Duodenal mucosa (tissue), 2 donors: ENCODE measurements at regions not wholly inside any gene's neighbourhood (a gene's known extent, or its start where the extent isn't known, plus 50 kb on each side); places are given as distances from the start of the nearest gene placed in this dataset.

Experiments used
- H3K27ac ChIP-seq: one replicate; pipeline ENCODE4 v1.7.0; 2013; ENCODE audit warnings: low read depth, low read length
- H3K27me3 ChIP-seq, 2 donors: one replicate each; pipeline ENCODE4 v1.7.0; 2013; ENCODE audit warnings: low read length in 2 of 2, control low read depth in 1 of 2; ENCODE audit not compliant: insufficient read depth in 2 of 2, control insufficient read depth in 1 of 2
- H3K36me3 ChIP-seq, 2 donors: one replicate each; pipeline ENCODE4 v1.7.0; 2013; ENCODE audit warnings: low read length in 2 of 2, control low read depth in 1 of 2; ENCODE audit not compliant: insufficient read depth in 2 of 2, control insufficient read depth in 1 of 2
- H3K4me1 ChIP-seq, 2 donors: one replicate each; pipeline ENCODE4 v1.7.0; 2013; ENCODE audit warnings: low read length in 2 of 2, control low read depth in 1 of 2; ENCODE audit not compliant: insufficient read depth in 2 of 2, control insufficient read depth in 1 of 2
- H3K4me3 ChIP-seq, 2 donors: one replicate each; pipeline ENCODE4 v1.7.0; 2013; ENCODE audit warnings: low read length in 2 of 2, low read depth in 1 of 2
- H3K9ac ChIP-seq, 2 donors: one replicate each; pipeline ENCODE4 v1.7.0; 2013; ENCODE audit warnings: low read length in 2 of 2, low read depth in 1 of 2
- H3K9me3 ChIP-seq, 2 donors: one replicate each; pipeline ENCODE4 v1.7.0; 2013; ENCODE audit warnings: low read length in 2 of 2, control low read depth in 1 of 2; ENCODE audit not compliant: control insufficient read depth in 1 of 2

DNA sequence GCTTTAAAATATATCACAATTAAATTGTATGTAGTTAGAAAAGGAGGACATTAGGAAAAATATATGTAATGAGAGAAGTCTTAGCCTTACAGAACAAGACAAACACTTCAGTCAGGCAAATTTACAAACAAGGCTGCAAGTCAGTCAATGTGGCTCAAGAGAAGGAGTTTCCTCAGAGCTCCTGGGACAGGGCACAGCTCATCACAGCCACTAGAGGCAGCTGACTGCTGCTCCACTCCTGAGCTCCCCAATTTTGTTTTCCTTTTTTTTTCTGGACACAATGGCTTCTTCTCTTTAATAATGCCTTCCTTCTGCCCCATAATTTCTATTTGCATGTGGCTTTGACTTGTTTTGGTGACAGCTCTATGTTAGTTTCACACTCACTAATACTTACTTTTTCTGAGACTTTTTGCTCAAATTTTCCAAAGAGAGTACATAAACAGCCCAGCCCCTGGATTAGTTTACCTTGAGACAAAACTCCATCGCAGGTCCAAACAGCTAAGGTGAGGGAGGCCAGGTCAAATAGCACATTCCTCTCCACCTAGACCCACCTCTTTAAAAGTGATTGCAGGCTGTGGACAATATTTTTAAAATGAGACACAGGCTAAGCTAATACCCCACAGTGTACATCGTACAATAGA lies 850.4 kb upstream of the FRG1 start:
- Histone ChIP-seq H3K27me3 (no peaks in the 10 kb centered on the region), H3K4me1 (no peaks in the 10 kb centered on the region), H3K9ac (no peak overlapping the region), H3K9me3 (no peaks in the 10 kb centered on the region), H3K27ac (no peak overlapping the region), H3K4me3 (no peak overlapping the region), H3K36me3 (no peaks in the 10 kb centered on the region)

GRCh38 chr4:189092581-189092980 lies 848.1 kb upstream of the FRG1 start:
- H3K27ac ChIP-seq, result no peak overlapping the region

DNA sequence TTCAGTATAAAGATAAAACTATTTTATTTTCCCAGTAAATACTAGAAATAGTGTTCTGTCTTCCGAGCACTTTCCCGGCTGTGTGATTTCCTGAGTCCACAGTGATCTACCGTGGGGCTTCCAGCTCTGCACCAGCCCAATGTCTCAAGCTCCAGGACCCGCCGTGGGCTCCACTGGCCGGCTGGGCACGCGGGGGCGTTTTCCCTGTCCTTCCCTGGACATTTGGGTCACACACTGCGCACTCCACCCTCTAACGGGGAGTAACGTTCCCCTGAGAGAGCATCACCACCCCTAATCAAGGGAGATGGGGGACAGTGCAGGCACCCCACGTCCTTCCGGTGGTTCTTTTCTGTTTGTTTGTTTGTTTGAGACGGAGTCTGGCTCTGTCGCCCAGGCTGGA lies 844.6 kb upstream of the FRG1 start:
- H3K9ac ChIP-seq, result no peak overlapping the region
- no peaks in the 10 kb centered on the region for H3K9me3 ChIP-seq
- no peak overlapping the region for H3K27ac ChIP-seq
- H3K4me1 ChIP-seq, result no peaks in the 10 kb centered on the region
- no peaks in the 10 kb centered on the region for H3K27me3 ChIP-seq
- H3K4me3 ChIP-seq, result no peak overlapping the region
- no peaks in the 10 kb centered on the region for H3K36me3 ChIP-seq

More at GRCh38 chr4:189092581-189092980, 848.1 kb upstream of the FRG1 start:
- Histone ChIP-seq H3K36me3 (no peaks in the 10 kb centered on the region), H3K27me3 (no peaks in the 10 kb centered on the region), H3K4me1 (no peaks in the 10 kb centered on the region), H3K4me3 (peak overlapping the region in 1 of 2 donors; percentile 23), H3K9me3 (no peaks in the 10 kb centered on the region), H3K9ac (no peak overlapping the region)

DNA sequence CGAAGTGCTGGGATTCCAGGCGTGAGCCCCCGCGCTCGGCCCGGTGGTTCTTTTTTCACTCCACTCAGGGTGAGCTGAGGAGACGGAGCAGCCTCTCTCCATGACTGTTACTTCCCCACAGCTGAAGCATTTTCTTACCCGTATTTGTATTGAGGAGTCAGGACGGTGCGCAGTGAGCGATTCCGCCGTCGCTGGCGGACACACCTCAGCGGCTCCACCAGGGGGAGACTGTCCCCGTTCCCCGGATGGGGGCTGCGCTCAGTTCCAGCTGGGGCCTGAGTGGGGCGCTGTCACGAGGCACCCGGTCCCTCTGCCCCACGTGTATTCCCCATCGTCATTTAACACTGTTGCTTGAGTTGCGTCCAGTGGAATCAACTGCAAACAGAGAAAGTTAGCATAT lies 844.0 kb upstream of the FRG1 start:
- H3K4me1 ChIP-seq, result no peaks in the 10 kb centered on the region
- H3K36me3 ChIP-seq, result no peaks in the 10 kb centered on the region
- no peaks in the 10 kb centered on the region for H3K9me3 ChIP-seq
- no peak overlapping the region for H3K9ac ChIP-seq
- no peak overlapping the region for H3K27ac ChIP-seq
- no peak overlapping the region for H3K4me3 ChIP-seq
- H3K27me3 ChIP-seq, result no peaks in the 10 kb centered on the region

GRCh38 chr4:189098932-189099696 lies 841.6 kb upstream of the FRG1 start:
- Histone ChIP-seq H3K27me3 (no peaks in the 10 kb centered on the region), H3K4me3 (no peak overlapping the region), H3K4me1 (no peaks in the 10 kb centered on the region)

DNA sequence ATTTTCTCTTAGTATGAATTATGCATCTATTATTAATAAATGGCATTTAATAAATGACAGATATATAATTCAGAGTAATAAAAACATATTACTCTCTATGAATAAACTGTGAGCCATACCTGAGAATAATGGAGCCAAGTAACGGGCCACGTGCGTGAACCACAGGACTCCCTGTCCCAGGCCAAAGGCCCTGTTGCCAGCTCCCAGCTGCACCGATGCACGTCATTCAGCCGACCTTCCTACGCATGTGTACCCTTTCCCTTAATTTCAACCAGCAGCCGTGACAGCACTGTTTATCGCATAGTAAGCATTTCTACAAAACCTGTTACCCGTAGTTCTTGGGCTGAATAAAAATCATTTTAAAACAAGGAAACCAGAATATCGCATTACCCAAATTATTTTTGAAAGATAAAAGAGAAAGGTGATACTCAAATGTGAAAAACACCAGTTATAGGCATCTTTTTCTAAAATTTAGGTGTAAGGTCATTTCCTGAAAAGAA lies 827.2 kb upstream of the FRG1 start:
- no peaks in the 10 kb centered on the region for H3K4me1 ChIP-seq

More at GRCh38 chr4:189098932-189099696, 841.6 kb upstream of the FRG1 start:
- Histone ChIP-seq H3K9me3 (no peaks in the 10 kb centered on the region), H3K36me3 (no peaks in the 10 kb centered on the region), H3K9ac (no peak overlapping the region), H3K27ac (no peak overlapping the region)

DNA sequence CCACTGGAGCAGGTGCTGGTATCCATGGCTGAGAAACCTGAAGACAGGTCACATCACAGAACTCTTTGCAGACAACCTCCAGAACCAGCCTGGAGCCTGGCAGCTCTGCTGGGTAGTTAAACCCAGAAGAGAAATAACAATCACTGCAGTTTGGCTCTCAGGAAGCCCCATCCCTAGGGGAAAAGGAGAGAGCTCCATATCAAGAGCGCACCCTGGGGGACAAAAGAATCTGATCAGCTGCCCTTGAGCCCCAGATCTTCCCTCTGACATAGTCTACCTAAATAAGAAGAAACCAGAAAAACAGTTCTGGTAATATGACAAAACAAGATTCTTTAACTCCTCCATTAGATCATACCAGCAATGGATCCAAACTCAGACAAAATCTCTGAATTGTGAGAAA lies 823.2 kb upstream of the FRG1 start:
- H3K27ac ChIP-seq, result no peak overlapping the region
- no peaks in the 10 kb centered on the region for H3K9me3 ChIP-seq
- no peaks in the 10 kb centered on the region for H3K4me1 ChIP-seq
- no peaks in the 10 kb centered on the region for H3K27me3 ChIP-seq
- no peaks in the 10 kb centered on the region for H3K36me3 ChIP-seq
- no peak overlapping the region for H3K4me3 ChIP-seq
- no peak overlapping the region for H3K9ac ChIP-seq

More for the DNA sequence above, 827.2 kb upstream of the FRG1 start:
- Histone ChIP-seq H3K9me3 (no peaks in the 10 kb centered on the region), H3K9ac (no peak overlapping the region), H3K4me3 (no peak overlapping the region), H3K27me3 (no peaks in the 10 kb centered on the region), H3K36me3 (no peaks in the 10 kb centered on the region), H3K27ac (no peak overlapping the region)

DNA sequence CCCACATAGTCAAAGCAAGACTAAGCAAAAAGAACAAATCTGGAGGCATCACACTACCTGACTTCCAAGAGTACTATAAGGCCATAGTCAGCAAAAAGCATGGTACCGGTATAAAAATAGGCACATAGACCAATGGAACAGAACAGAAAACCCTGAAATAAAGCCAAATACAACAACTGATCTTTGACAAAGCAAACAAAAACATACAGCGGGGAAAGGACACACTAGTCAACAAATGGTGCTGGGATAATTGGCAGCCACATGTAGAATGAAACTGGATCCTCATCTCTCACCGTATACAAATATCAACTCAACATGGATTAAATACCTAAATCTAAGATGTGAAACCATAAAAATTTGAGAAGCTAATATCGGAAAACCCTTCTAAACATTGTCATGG lies 819.3 kb upstream of the FRG1 start:
- H3K9me3 ChIP-seq, result no peaks in the 10 kb centered on the region
- H3K27me3 ChIP-seq, result no peaks in the 10 kb centered on the region
- H3K27ac ChIP-seq, result no peak overlapping the region
- no peaks in the 10 kb centered on the region for H3K36me3 ChIP-seq
- no peak overlapping the region for H3K9ac ChIP-seq
- H3K4me1 ChIP-seq, result no peaks in the 10 kb centered on the region
- H3K4me3 ChIP-seq, result no peak overlapping the region

DNA sequence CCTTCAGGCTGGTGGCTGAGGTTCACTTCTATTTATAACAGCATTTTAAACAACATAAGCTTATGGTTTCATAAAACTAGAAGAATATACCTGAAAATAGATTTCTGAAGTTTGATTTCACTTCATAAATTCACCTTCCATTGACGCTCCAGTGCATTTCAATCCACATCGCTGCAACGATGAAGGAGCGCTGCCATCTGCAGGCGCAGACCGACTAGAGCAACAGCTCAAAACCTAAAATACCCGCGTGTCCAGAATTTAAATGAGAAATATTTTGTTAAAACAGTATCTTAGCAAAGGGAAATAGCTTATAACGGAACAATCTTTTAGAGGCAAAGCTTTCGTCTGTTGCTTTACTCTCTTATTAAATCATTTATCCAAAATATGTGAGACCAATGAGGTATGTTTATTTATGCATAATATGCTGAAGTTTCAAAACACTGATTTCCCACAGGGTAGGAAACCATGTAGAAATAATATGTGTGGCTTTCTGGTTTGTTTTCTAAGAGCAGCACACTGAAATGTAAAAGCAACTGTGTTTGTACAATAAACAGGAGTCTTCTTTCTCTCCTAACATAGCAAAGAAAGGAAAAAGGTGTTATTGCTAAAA lies 816.4 kb upstream of the FRG1 start:
- H3K27me3 ChIP-seq, result no peaks in the 10 kb centered on the region
- H3K9ac ChIP-seq, result no peak overlapping the region
- H3K27ac ChIP-seq, result no peak overlapping the region
- H3K9me3 ChIP-seq, result no peaks in the 10 kb centered on the region
- no peaks in the 10 kb centered on the region for H3K4me1 ChIP-seq
- no peak overlapping the region for H3K4me3 ChIP-seq
- H3K36me3 ChIP-seq, result no peaks in the 10 kb centered on the region

DNA sequence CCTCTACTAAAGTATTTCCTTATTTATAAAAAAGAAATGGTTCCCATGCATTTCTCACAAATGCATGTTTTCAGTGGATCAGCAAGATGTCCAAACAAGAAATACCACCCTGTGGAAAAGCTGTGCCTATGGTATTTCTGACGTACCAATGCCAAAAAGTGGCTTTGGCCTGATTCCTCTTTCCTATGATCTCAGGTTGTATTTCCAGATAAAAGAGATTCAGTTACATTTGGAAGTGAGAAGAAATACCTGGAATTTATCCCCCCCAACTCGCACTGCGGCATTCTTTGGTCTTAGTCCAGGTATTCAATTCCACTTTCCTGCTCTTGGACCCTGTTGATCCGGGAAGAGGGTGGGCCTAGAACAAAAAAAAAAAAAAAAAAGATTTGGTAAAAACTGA lies 815.9 kb upstream of the FRG1 start:
- no peak overlapping the region for H3K4me3 ChIP-seq
- H3K9me3 ChIP-seq, result no peaks in the 10 kb centered on the region
- H3K27me3 ChIP-seq, result no peaks in the 10 kb centered on the region
- H3K27ac ChIP-seq, result no peak overlapping the region
- no peaks in the 10 kb centered on the region for H3K36me3 ChIP-seq
- H3K9ac ChIP-seq, result no peak overlapping the region
- no peaks in the 10 kb centered on the region for H3K4me1 ChIP-seq
